Kidney epithelial cell (primary cell): ENCODE measurements at regions not wholly inside any gene's neighbourhood (a gene's known extent, or its start where the extent isn't known, plus 50 kb on each side); places are given as distances from the start of the nearest gene placed in this dataset.

ENCODE experiments used
- DNase-seq: peaks from one replicate; pipeline ENCODE4 v3.0.0-alpha.2; 2010; ENCODE audit warnings: low read depth
- H3K27me3 ChIP-seq: 2 replicates; pipeline ENCODE4 v1.6.0; 2011; ENCODE audit warnings: low read length; ENCODE audit not compliant: control insufficient read depth, insufficient read depth
- H3K36me3 ChIP-seq: 2 replicates; pipeline ENCODE4 v1.5.1; 2011; ENCODE audit warnings: low read length; ENCODE audit not compliant: control insufficient read depth, insufficient read depth
- H3K4me3 ChIP-seq: 2 replicates; pipeline ENCODE4 v1.5.1; 2011; ENCODE audit warnings: low read depth, mild to moderate bottlenecking, control low read depth, low read length
- TF ChIP-seq, protein P1 (sequence below): IDR thresholded peaks from 2 replicates; pipeline ENCODE4 v1.5.1; 2011; ENCODE audit warnings: mild to moderate bottlenecking, moderate library complexity, low read length, control low read depth, inconsistent platforms; ENCODE audit not compliant: insufficient read depth, poor library complexity, severe bottlenecking

DNA sequence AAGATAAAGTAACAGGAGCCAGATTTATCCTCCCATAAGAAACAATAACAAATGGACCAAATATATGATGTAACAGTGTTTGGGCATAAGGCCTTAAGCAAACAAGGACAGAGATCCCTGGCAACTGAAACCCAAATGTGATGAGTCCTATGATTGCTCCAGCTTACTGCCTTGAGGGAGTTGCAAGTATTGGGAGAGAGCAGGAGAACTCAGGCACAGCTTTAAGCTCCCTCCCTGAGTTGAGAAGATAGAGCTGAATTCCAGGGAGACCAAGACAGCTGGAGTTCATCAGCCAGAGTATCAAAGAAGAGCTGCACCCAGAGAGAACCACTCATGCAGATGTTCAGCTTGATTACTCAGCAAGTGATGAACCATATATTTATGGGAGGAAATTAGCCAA, 814.5 kb upstream of the RAB6C start:
- TF ChIP-seq, protein P1, sequence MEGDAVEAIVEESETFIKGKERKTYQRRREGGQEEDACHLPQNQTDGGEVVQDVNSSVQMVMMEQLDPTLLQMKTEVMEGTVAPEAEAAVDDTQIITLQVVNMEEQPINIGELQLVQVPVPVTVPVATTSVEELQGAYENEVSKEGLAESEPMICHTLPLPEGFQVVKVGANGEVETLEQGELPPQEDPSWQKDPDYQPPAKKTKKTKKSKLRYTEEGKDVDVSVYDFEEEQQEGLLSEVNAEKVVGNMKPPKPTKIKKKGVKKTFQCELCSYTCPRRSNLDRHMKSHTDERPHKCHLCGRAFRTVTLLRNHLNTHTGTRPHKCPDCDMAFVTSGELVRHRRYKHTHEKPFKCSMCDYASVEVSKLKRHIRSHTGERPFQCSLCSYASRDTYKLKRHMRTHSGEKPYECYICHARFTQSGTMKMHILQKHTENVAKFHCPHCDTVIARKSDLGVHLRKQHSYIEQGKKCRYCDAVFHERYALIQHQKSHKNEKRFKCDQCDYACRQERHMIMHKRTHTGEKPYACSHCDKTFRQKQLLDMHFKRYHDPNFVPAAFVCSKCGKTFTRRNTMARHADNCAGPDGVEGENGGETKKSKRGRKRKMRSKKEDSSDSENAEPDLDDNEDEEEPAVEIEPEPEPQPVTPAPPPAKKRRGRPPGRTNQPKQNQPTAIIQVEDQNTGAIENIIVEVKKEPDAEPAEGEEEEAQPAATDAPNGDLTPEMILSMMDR, result no peak
- Histone ChIP-seq H3K36me3 (no peaks in the 10 kb centered on the region), H3K27me3 (no peaks in the 10 kb centered on the region), H3K4me3 (no peak overlapping the region)
- no peak for DNase-seq

DNA sequence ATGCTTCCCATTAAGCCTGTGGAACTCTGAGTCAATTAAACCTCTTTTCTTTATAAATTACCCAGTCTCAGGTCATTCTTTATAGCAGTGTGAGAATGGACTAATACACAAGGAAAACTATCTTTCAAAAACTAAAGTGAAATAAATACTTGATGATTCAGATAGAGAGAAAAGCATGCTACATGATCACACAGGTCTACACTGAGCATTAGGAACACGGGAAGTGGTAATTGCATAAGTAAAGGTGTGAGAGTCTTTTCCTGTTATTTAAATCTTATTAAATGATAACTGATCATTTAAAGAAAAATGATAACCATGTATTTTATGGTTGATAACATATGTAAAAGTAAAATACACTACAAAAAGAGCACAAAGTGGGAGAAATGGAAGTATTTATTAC, 812.0 kb upstream of the RAB6C start:
- DNase-seq, result no peak
- TF ChIP-seq, protein P1, result no peak

DNA sequence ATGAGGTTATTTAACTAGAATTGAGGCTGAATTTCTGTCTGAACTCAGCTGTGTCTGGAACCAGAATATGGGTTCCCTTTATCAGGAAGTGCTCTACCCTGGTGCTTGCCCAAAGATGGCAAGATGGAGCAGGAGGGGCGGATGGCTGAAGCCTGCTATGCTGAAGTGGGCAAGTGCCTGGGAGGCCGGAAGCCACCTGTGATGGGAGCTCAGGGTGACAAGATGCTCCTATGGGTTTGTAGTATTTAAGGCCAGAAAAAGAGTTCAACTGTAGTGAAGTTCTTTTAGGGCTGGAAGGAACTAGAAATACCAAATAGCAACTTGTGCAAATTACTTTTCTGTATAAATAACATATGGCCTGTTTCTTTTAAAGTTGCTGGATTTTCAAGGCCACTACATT, 808.9 kb upstream of the RAB6C start:
- Histone ChIP-seq H3K36me3 (no peaks in the 10 kb centered on the region), H3K4me3 (no peak overlapping the region), H3K27me3 (no peaks in the 10 kb centered on the region)
- TF ChIP-seq, protein P1, result no peak
- no peak for DNase-seq

More for the DNA sequence above, 812.0 kb upstream of the RAB6C start:
- no peaks in the 10 kb centered on the region for H3K36me3 ChIP-seq
- no peak overlapping the region for H3K4me3 ChIP-seq
- H3K27me3 ChIP-seq, result no peaks in the 10 kb centered on the region

DNA sequence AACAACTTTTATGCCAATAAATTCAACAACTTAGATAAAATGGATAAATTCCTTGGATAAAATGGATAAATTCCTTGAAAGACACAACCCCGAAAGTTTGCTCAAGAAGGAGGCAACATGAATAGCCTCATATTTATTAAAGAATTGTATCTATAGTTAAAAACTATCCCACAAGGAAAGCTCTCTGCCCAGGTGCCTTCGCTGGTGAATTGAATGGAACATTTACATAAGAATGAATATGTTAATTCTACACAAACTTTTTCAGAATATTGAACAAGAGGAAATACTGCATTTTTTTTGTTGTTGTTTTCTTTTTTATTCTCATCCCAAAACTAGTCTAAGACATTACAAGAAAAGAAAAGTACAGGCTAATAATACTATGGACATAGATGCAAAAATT, 805.3 kb upstream of the RAB6C start:
- TF ChIP-seq, protein P1, result no peak
- no peak overlapping the region for H3K4me3 ChIP-seq
- no peak for DNase-seq
- H3K36me3 ChIP-seq, result no peaks in the 10 kb centered on the region
- no peaks in the 10 kb centered on the region for H3K27me3 ChIP-seq

DNA sequence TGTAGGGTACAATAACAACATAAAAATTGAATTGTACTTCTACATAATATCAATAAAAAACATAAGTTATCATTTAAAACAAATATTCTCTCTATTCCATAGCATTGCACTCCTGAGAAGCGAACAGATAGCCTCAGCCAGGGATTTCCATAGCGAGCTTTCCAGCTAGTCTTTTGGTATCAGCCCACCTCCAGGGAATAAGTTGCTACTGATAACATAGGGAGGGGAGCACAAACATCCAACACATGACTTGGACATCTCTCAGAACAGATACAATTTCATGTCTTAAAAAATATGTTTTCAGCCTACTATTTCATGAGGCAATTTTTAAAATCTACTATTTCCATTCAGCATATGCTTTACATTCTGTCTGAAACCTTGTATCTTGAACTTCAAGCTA, 804.4 kb upstream of the RAB6C start:
- Histone ChIP-seq H3K27me3 (no peaks in the 10 kb centered on the region), H3K36me3 (no peaks in the 10 kb centered on the region), H3K4me3 (no peak overlapping the region)
- DNase-seq, result no peak
- TF ChIP-seq, protein P1, result no peak

DNA sequence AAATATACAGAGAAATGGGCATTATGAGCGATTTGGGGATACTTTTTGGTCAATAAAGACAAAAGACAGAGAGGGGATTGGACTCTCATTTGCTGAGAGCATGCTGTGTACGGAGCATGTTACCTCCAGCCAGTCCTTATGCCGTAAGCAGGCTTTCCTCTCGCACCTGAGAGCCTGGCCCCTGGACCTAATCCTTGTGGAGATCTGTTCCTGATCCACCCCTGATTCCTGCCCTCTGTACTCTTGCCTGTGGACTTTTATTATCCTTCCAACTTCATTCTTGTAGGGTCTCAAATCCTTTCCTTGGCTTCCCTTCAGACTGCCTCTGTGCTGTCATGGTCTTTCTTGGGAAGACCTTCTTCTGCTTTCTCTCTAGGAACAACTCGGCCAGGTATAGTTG, 803.1 kb upstream of the RAB6C start:
- TF ChIP-seq, protein P1, result no peak
- Histone ChIP-seq H3K27me3 (no peaks in the 10 kb centered on the region), H3K36me3 (no peaks in the 10 kb centered on the region), H3K4me3 (no peak overlapping the region)
- no peak for DNase-seq
